GM23248 (cell line): ENCODE measurements at regions not wholly inside any gene's neighbourhood (a gene's known extent, or its start where the extent isn't known, plus 50 kb on each side); places are given as distances from the start of the nearest gene placed in this dataset.
"Not testable (repeated sequence)": the region's sequence is repeated elsewhere in the genome, so short reads cannot be mapped to it uniquely, and the experiment has no call there.

Source experiments
- DNase-seq: peaks from one replicate; pipeline ENCODE4 v3.0.0-alpha.2; 2015
- H2AFZ ChIP-seq: fragments of 200-600 bp; sonication (generic); 2 replicates; pipeline ENCODE4 v1.6.1; 2016; ENCODE audit warnings: antibody characterized with exemption
- H3F3A ChIP-seq: fragments of 200-600 bp; sonication (generic); 2 replicates; pipeline ENCODE4 v1.6.1; 2016; ENCODE audit warnings: mild to moderate bottlenecking, antibody characterized with exemption, mixed run types; ENCODE audit not compliant: insufficient read depth
- H3K27ac ChIP-seq: fragments of 200-600 bp; sonication (generic); 2 replicates; pipeline ENCODE4 v1.5.1; 2016; ENCODE audit warnings: mild to moderate bottlenecking
- H3K27me3 ChIP-seq: fragments of 200-600 bp; sonication (generic); replicated peaks from 2 replicates; pipeline ENCODE4 v1.6.1; 2016; ENCODE audit warnings: mild to moderate bottlenecking; ENCODE audit not compliant: insufficient read depth
- H3K36me3 ChIP-seq: fragments of 200-600 bp; sonication (generic); 2 replicates; pipeline ENCODE4 v1.6.1; 2016; ENCODE audit warnings: low read depth, mild to moderate bottlenecking
- H3K4me1 ChIP-seq: fragments of 200-600 bp; sonication (generic); 2 replicates; pipeline ENCODE4 v1.6.1; 2016; ENCODE audit warnings: mild to moderate bottlenecking; ENCODE audit not compliant: insufficient read depth
- H3K4me2 ChIP-seq: fragments of 200-600 bp; sonication (generic); one replicate; pipeline ENCODE4 v1.6.1; 2016; ENCODE audit warnings: mild to moderate bottlenecking; ENCODE audit not compliant: unreplicated experiment
- H3K4me3 ChIP-seq: fragments of 200-600 bp; sonication (generic); 2 replicates; pipeline ENCODE4 v1.5.1; 2016; ENCODE audit warnings: mild to moderate bottlenecking
- H3K79me2 ChIP-seq: fragments of 200-600 bp; sonication (generic); 2 replicates; pipeline ENCODE4 v1.6.1; 2016; ENCODE audit warnings: mild to moderate bottlenecking; ENCODE audit not compliant: insufficient read depth
- H3K9ac ChIP-seq: fragments of 200-600 bp; sonication (generic); 2 replicates; pipeline ENCODE4 v1.6.1; 2016; ENCODE audit warnings: mild to moderate bottlenecking
- H3K9me2 ChIP-seq: fragments of 200-600 bp; sonication (generic); 2 replicates; pipeline ENCODE4 v1.6.1; 2016; ENCODE audit warnings: mixed run types, mild to moderate bottlenecking, moderate library complexity; ENCODE audit not compliant: insufficient read depth
- H3K9me3 ChIP-seq: fragments of 200-600 bp; sonication (generic); one replicate; pipeline ENCODE4 v1.6.1; 2017; ENCODE audit warnings: low read depth
- H4K20me1 ChIP-seq: fragments of 200-600 bp; sonication (generic); 2 replicates; pipeline ENCODE4 v1.6.0; 2016; ENCODE audit not compliant: insufficient read depth
- WGBS, 2 experiments: methylation state at CpG; one replicate each; pipeline ENCODE4 v1.1.6; 2015 to 2017; ENCODE audit warnings: low lambda C conversion rate in 2 of 2, low coverage in 1 of 2; ENCODE audit errors: missing lambda C conversion rate in 2 of 2; 5-methylcytosine and 5-hydroxymethylcytosine counted together
- in situ Hi-C: fragments of 300-500 bp; cut with MboI; formaldehyde crosslinking; loops from 2 replicates; pipeline ENCODE4 v1.15.0; 2020

- H3K9ac ChIP-seq, H3K4me2 ChIP-seq, H3K27ac ChIP-seq, H3F3A ChIP-seq, DNase-seq, H3K79me2 ChIP-seq, H3K4me3 ChIP-seq, H3K27me3 ChIP-seq, H3K36me3 ChIP-seq, H3K9me3 ChIP-seq, H3K4me1 ChIP-seq, H2AFZ ChIP-seq, H3K9me2 ChIP-seq, in situ Hi-C loops, H4K20me1 ChIP-seq: not testable (repeated sequence)
- WGBS, 2 experiments: 75 to 80% methylated on average over 5 of the region's 5 CpGs
Measured at GRCh38 chr1:83479591-83480239, 519.2 kb downstream of the TTLL7 start.

- H3K27ac ChIP-seq, H3K9ac ChIP-seq, H3K9me2 ChIP-seq, H3K36me3 ChIP-seq, H3K4me1 ChIP-seq, in situ Hi-C loops, H3K4me2 ChIP-seq, H4K20me1 ChIP-seq, H3K79me2 ChIP-seq, DNase-seq, H3K4me3 ChIP-seq, H3F3A ChIP-seq, H3K27me3 ChIP-seq, H2AFZ ChIP-seq, H3K9me3 ChIP-seq: not testable (repeated sequence)
- 8 to 13% methylated on average over 3 of the region's 3 CpGs for WGBS, 2 experiments
Measured at GRCh38 chr1:83478127-83478526, 520.8 kb downstream of the TTLL7 start.

GRCh38 chr1:83476518-83476917 lies 522.4 kb downstream of the TTLL7 start:
- H3K27ac ChIP-seq, in situ Hi-C loops: not testable (repeated sequence)
- whole genome bisulfite sequencing, 2 experiments: 63 to 71% methylated on average over 2 of the region's 2 CpGs

GRCh38 chr1:83474946-83475345 lies 524.0 kb downstream of the TTLL7 start:
- H2AFZ ChIP-seq, H3K27ac ChIP-seq, H3K4me3 ChIP-seq, DNase-seq, H4K20me1 ChIP-seq, in situ Hi-C loops, H3K9me2 ChIP-seq, H3F3A ChIP-seq, H3K4me1 ChIP-seq, H3K27me3 ChIP-seq, H3K36me3 ChIP-seq, H3K79me2 ChIP-seq, H3K4me2 ChIP-seq, H3K9me3 ChIP-seq, H3K9ac ChIP-seq: not testable (repeated sequence)
- 48 to 50% methylated on average over 3 of the region's 3 CpGs for WGBS, 2 experiments

More at GRCh38 chr1:83476518-83476917, 522.4 kb downstream of the TTLL7 start:
- H3K4me3 ChIP-seq, H3K27me3 ChIP-seq, H3F3A ChIP-seq, DNase-seq, H2AFZ ChIP-seq, H3K79me2 ChIP-seq, H3K9me2 ChIP-seq, H3K9ac ChIP-seq, H3K9me3 ChIP-seq, H3K4me2 ChIP-seq, H3K36me3 ChIP-seq, H4K20me1 ChIP-seq, H3K4me1 ChIP-seq: not testable (repeated sequence)

GRCh38 chr1:83473986-83474385 lies 524.9 kb downstream of the TTLL7 start:
- H3K36me3 ChIP-seq, H3K4me1 ChIP-seq, H3K9ac ChIP-seq, H3K9me3 ChIP-seq, H3K4me2 ChIP-seq, H3K27me3 ChIP-seq, DNase-seq, H2AFZ ChIP-seq, H4K20me1 ChIP-seq, H3K79me2 ChIP-seq, H3K27ac ChIP-seq, H3K4me3 ChIP-seq, in situ Hi-C loops, H3K9me2 ChIP-seq, H3F3A ChIP-seq: not testable (repeated sequence)
- WGBS, 2 experiments: 74 to 80% methylated on average over 3 of the region's 3 CpGs

- DNase-seq, H3K36me3 ChIP-seq, H4K20me1 ChIP-seq, H3K27ac ChIP-seq, H3K9me3 ChIP-seq, H3K9ac ChIP-seq, H3K4me1 ChIP-seq, H3K79me2 ChIP-seq, H3K4me3 ChIP-seq, H3K9me2 ChIP-seq, H3K4me2 ChIP-seq, H2AFZ ChIP-seq, H3K27me3 ChIP-seq, H3F3A ChIP-seq, in situ Hi-C loops: not testable (repeated sequence)
- WGBS, 2 experiments: 4 to 10% methylated on average over 3 of the region's 3 CpGs
Measured at GRCh38 chr1:83472066-83472465, 526.9 kb downstream of the TTLL7 start.

- H3K4me2 ChIP-seq, DNase-seq, H3K79me2 ChIP-seq, H3K9me2 ChIP-seq, H3K9ac ChIP-seq, H2AFZ ChIP-seq, H3K4me3 ChIP-seq, H3K9me3 ChIP-seq, H3K27me3 ChIP-seq, H3K36me3 ChIP-seq, H3K27ac ChIP-seq, H3F3A ChIP-seq, H3K4me1 ChIP-seq, H4K20me1 ChIP-seq, in situ Hi-C loops: not testable (repeated sequence)
- WGBS, 2 experiments: 81 to 90% methylated on average over 1 of the region's 1 CpG
Measured at GRCh38 chr1:83471272-83471671, 527.7 kb downstream of the TTLL7 start.

- H3K4me3 ChIP-seq, H3K36me3 ChIP-seq, in situ Hi-C loops, H2AFZ ChIP-seq, H4K20me1 ChIP-seq, H3K79me2 ChIP-seq, H3K4me1 ChIP-seq, H3F3A ChIP-seq, H3K9me2 ChIP-seq, H3K9me3 ChIP-seq, DNase-seq, H3K27ac ChIP-seq, H3K27me3 ChIP-seq, H3K9ac ChIP-seq, H3K4me2 ChIP-seq: not testable (repeated sequence)
- 76 to 81% methylated on average over 4 of the region's 4 CpGs for WGBS, 2 experiments
Measured at GRCh38 chr1:83468336-83468735, 530.6 kb downstream of the TTLL7 start.
